ENCODE measurements at regions not wholly inside any gene's neighbourhood (a gene's known extent, or its start where the extent isn't known, plus 50 kb on each side); places are given as distances from the start of the nearest gene placed in this dataset.

- in situ Hi-C loops (cut with MboI; ENCODE audit: low pct_unique_long_range_greater_than_20kb, low sequenced_read_pairs, unreplicated experiment): no loop called here
- no peak for TF ChIP-seq CTCF (IDR thresholded peaks at IDR 0.05; ENCODE audit: extremely low read depth, insufficient read depth, missing control alignments)
- DNase-seq (ENCODE audit: low spot score): no peak
Measured at GRCh38 chr5:14090755-14091154, 52.4 kb upstream of the TRIO start.

GRCh38 chr5:14090290-14090689 is 52.9 kb upstream of the TRIO start:
- no peak for DNase-seq (ENCODE audit: low spot score)
- in situ Hi-C loops (cut with MboI; ENCODE audit: low pct_unique_long_range_greater_than_20kb, low sequenced_read_pairs, unreplicated experiment): no loop called here
- no peak for TF ChIP-seq CTCF (IDR thresholded peaks at IDR 0.05; ENCODE audit: extremely low read depth, insufficient read depth, missing control alignments)

- no peak for DNase-seq (ENCODE audit: low spot score)
- no peak for TF ChIP-seq CTCF (IDR thresholded peaks at IDR 0.05; ENCODE audit: extremely low read depth, insufficient read depth, missing control alignments)
- in situ Hi-C loops (cut with MboI; ENCODE audit: low pct_unique_long_range_greater_than_20kb, low sequenced_read_pairs, unreplicated experiment): no loop called here
Measured at GRCh38 chr5:14089198-14089597, 53.9 kb upstream of the TRIO start.

- DNase-seq (ENCODE audit: low spot score): no peak
- in situ Hi-C loops (cut with MboI; ENCODE audit: low pct_unique_long_range_greater_than_20kb, low sequenced_read_pairs, unreplicated experiment): no loop called here
- no peak for TF ChIP-seq CTCF (IDR thresholded peaks at IDR 0.05; ENCODE audit: extremely low read depth, insufficient read depth, missing control alignments)
Measured at GRCh38 chr5:14086261-14086660, 56.9 kb upstream of the TRIO start.

- TF ChIP-seq CTCF (IDR thresholded peaks at IDR 0.05; ENCODE audit: extremely low read depth, insufficient read depth, missing control alignments): no peak
- in situ Hi-C loops (cut with MboI; ENCODE audit: low pct_unique_long_range_greater_than_20kb, low sequenced_read_pairs, unreplicated experiment): no loop called here
- DNase-seq (ENCODE audit: low spot score): no peak
Measured at GRCh38 chr5:14082973-14083372, 60.2 kb upstream of the TRIO start.

GRCh38 chr5:14082523-14082922 is 60.6 kb upstream of the TRIO start:
- in situ Hi-C loops (cut with MboI; ENCODE audit: low pct_unique_long_range_greater_than_20kb, low sequenced_read_pairs, unreplicated experiment): no loop called here
- TF ChIP-seq CTCF (IDR thresholded peaks at IDR 0.05; ENCODE audit: extremely low read depth, insufficient read depth, missing control alignments): no peak
- no peak for DNase-seq (ENCODE audit: low spot score)

GRCh38 chr5:14081791-14082190 is 61.4 kb upstream of the TRIO start:
- no peak for DNase-seq (ENCODE audit: low spot score)
- in situ Hi-C loops (cut with MboI; ENCODE audit: low pct_unique_long_range_greater_than_20kb, low sequenced_read_pairs, unreplicated experiment): no loop called here

More at GRCh38 chr5:14081791-14082190, 61.4 kb upstream of the TRIO start:
- TF ChIP-seq CTCF (IDR thresholded peaks at IDR 0.05; ENCODE audit: extremely low read depth, insufficient read depth, missing control alignments): no peak

Data from GM13977 (cell line).